HEK293 (cell line): ENCODE measurements at regions not wholly inside any gene's neighbourhood (a gene's known extent, or its start where the extent isn't known, plus 50 kb on each side); places are given as distances from the start of the nearest gene placed in this dataset.

Experiments used
- CTCF ChIA-PET: fragments of 350-600 bp; formaldehyde crosslinking; extraction: SDS; loops from one replicate; lab custom pipeline; 2021; ENCODE audit warnings: antibody characterized with exemption; lab: Yijun Ruan, JAX
- POLR2A ChIA-PET: fragments of 300-600 bp; formaldehyde crosslinking; extraction: SDS; loops from one replicate; lab custom pipeline; 2020; ENCODE audit warnings: antibody characterized with exemption, inconsistent platforms; lab: Yijun Ruan, JAX
- H3K27ac ChIP-seq: fragments of 200-500 bp; sonication (Bioruptor generic); 2 replicates; pipeline ENCODE4 v1.5.1; 2014; ENCODE audit warnings: low read depth, low read length, control low read depth, inconsistent platforms; ENCODE audit errors: extremely low read depth
- H3K36me3 ChIP-seq, 2 experiments: fragments of 200-500 bp in 1 of 2; sonication (Bioruptor generic) in 1 of 2; 1 replicate in 1 of 2; 2 replicates in 1 of 2; pipeline ENCODE4 v1.5.1; 2014 to 2017; ENCODE audit warnings: inconsistent platforms in 2 of 2, low read length in 2 of 2; ENCODE audit not compliant: control insufficient read depth in 2 of 2, insufficient read depth in 1 of 2
- H3K4me1 ChIP-seq: fragments of 200-500 bp; sonication (Bioruptor generic); 2 replicates; pipeline ENCODE4 v1.5.1; 2014; ENCODE audit warnings: mild to moderate bottlenecking, low read length, inconsistent platforms; ENCODE audit not compliant: control insufficient read depth, insufficient read depth
- H3K4me3 ChIP-seq: 2 replicates; pipeline ENCODE4 v1.5.1; 2011; ENCODE audit warnings: low read depth, mild to moderate bottlenecking, control low read depth, low read length, moderate library complexity
- H3K9me3 ChIP-seq: fragments of 200-500 bp; sonication (Bioruptor generic); 2 replicates; pipeline ENCODE4 v1.5.1; 2014; ENCODE audit warnings: low read depth, low read length, inconsistent platforms; ENCODE audit not compliant: control insufficient read depth, insufficient read depth
- EGR2 ChIP-seq: fragments of 450-650 bp; formaldehyde crosslinking; IDR thresholded peaks from 2 replicates; pipeline ENCODE4 v1.5.1; 2016; ENCODE audit warnings: low read depth, missing biosample characterization, missing genetic modification characterization
- KLF9 ChIP-seq: fragments of 450-650 bp; formaldehyde crosslinking; IDR thresholded peaks from 2 replicates; pipeline ENCODE4 v1.5.1; 2016; ENCODE audit warnings: missing biosample characterization, missing genetic modification characterization, low read depth
- MEIS1 ChIP-seq: sonication (generic); formaldehyde crosslinking; IDR thresholded peaks from 2 replicates; pipeline ENCODE4 v1.8.1; 2022; ENCODE audit warnings: missing genetic modification reagents, mild to moderate bottlenecking, borderline replicate concordance
- YY1 ChIP-seq: fragments of 450-650 bp; formaldehyde crosslinking; IDR thresholded peaks from 2 replicates; pipeline ENCODE4 v1.5.1; 2018; ENCODE audit warnings: missing biosample characterization, missing genetic modification characterization
- YY2 ChIP-seq: fragments of 450-650 bp; formaldehyde crosslinking; IDR thresholded peaks from 2 replicates; pipeline ENCODE4 v1.5.1; 2016; ENCODE audit warnings: missing biosample characterization, missing genetic modification characterization
- ZBTB21 ChIP-seq: fragments of 450-650 bp; formaldehyde crosslinking; IDR thresholded peaks from 2 replicates; pipeline ENCODE4 v1.5.1; 2017; ENCODE audit warnings: missing biosample characterization, missing genetic modification characterization
- ZEB2 ChIP-seq: fragments of 450-650 bp; formaldehyde crosslinking; IDR thresholded peaks from 2 replicates; pipeline ENCODE4 v1.5.1; 2016; ENCODE audit warnings: missing biosample characterization, missing genetic modification characterization
- ZNF133 ChIP-seq: fragments of 450-650 bp; formaldehyde crosslinking; IDR thresholded peaks from 2 replicates; pipeline ENCODE4 v1.5.1; 2016; ENCODE audit warnings: missing biosample characterization, missing genetic modification characterization
- ZNF292 ChIP-seq: fragments of 450-650 bp; formaldehyde crosslinking; IDR thresholded peaks from 2 replicates; pipeline ENCODE4 v1.5.1; 2016; ENCODE audit warnings: low read depth, missing biosample characterization, missing genetic modification characterization, borderline replicate concordance
- ZNF311 ChIP-seq: fragments of 450-650 bp; formaldehyde crosslinking; IDR thresholded peaks from 2 replicates; pipeline ENCODE4 v1.5.1; 2017; ENCODE audit warnings: missing biosample characterization, missing genetic modification characterization, borderline replicate concordance
- ZNF350 ChIP-seq: fragments of 450-650 bp; formaldehyde crosslinking; IDR thresholded peaks from 2 replicates; pipeline ENCODE4 v1.5.0; 2017; ENCODE audit warnings: missing biosample characterization, mild to moderate bottlenecking, missing genetic modification characterization
- ZNF366 ChIP-seq: fragments of 450-650 bp; formaldehyde crosslinking; conservative IDR thresholded peaks from 2 replicates; pipeline ENCODE4 v1.5.1; 2016; ENCODE audit warnings: missing biosample characterization, missing genetic modification characterization
- ZNF514 ChIP-seq: fragments of 450-650 bp; formaldehyde crosslinking; IDR thresholded peaks from 2 replicates; pipeline ENCODE4 v1.5.1; 2016; ENCODE audit warnings: missing biosample characterization, missing genetic modification characterization
- ZNF529 ChIP-seq: fragments of 450-650 bp; formaldehyde crosslinking; IDR thresholded peaks from 2 replicates; pipeline ENCODE4 v1.5.1; 2017; ENCODE audit warnings: missing genetic modification characterization, missing biosample characterization; ENCODE audit not compliant: insufficient replicate concordance
- ZNF621 ChIP-seq: fragments of 450-650 bp; formaldehyde crosslinking; IDR thresholded peaks from 2 replicates; pipeline ENCODE4 v1.5.1; 2017; ENCODE audit warnings: missing biosample characterization, missing genetic modification characterization
- ZNF629 ChIP-seq: fragments of 450-650 bp; formaldehyde crosslinking; IDR thresholded peaks from 2 replicates; pipeline ENCODE4 v1.5.1; 2017; ENCODE audit warnings: missing biosample characterization, missing genetic modification characterization
- ZNF654 ChIP-seq: fragments of 450-650 bp; formaldehyde crosslinking; IDR thresholded peaks from 2 replicates; pipeline ENCODE4 v1.5.1; 2016; ENCODE audit warnings: low read depth, missing biosample characterization, missing genetic modification characterization
- ZNF707 ChIP-seq: fragments of 450-650 bp; formaldehyde crosslinking; IDR thresholded peaks from 2 replicates; pipeline ENCODE4 v1.5.1; 2016; ENCODE audit warnings: missing biosample characterization, missing genetic modification characterization
- ZNF747 ChIP-seq: fragments of 450-650 bp; formaldehyde crosslinking; IDR thresholded peaks from 2 replicates; pipeline ENCODE4 v1.5.1; 2016; ENCODE audit warnings: missing biosample characterization, missing genetic modification characterization
- ZNF837 ChIP-seq: fragments of 450-650 bp; formaldehyde crosslinking; IDR thresholded peaks from 2 replicates; pipeline ENCODE4 v1.5.1; 2016; ENCODE audit warnings: missing biosample characterization, missing genetic modification characterization
- ZNF843 ChIP-seq: fragments of 450-650 bp; formaldehyde crosslinking; IDR thresholded peaks from 2 replicates; pipeline ENCODE4 v1.5.1; 2016; ENCODE audit warnings: missing biosample characterization, missing genetic modification characterization
- TF ChIP-seq, protein P1 (sequence below): fragments of 450-650 bp; formaldehyde crosslinking; IDR thresholded peaks from 2 replicates; pipeline ENCODE4 v1.5.1; 2016; ENCODE audit warnings: missing biosample characterization, missing genetic modification characterization
- TF ChIP-seq, protein P2 (sequence below): fragments of 450-650 bp; formaldehyde crosslinking; IDR thresholded peaks from 2 replicates; pipeline ENCODE4 v1.5.1; 2016; ENCODE audit warnings: missing biosample characterization, missing genetic modification characterization
- TF ChIP-seq, protein P3 (sequence below): fragments of 450-650 bp; formaldehyde crosslinking; IDR thresholded peaks from 2 replicates; pipeline ENCODE4 v1.5.1; 2016; ENCODE audit warnings: missing biosample characterization, missing genetic modification characterization

DNA sequence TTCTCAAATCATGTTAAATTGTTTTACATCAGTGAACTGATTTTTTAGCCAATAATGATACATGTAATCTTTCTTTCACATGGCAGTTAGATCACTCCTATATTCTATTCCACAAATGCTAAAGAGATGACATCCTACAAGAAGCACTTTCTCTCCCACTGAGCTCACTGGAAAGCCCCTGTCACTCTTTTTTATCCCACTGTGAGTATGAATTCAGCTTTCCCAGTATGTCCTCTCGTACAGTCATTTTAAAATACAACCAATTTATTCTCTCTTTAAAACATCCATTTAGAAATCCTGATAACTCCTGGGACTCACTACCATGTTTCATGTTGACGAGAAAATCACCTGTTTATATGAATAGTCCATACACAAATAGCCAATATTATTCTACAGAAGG, 599.9 kb downstream of the SEMA5A start:
- TF ChIP-seq YY1 (tag by site-specific recombination) = no peak
- TF ChIP-seq ZNF843 (tag by site-specific recombination) = no peak
- POLR2A ChIA-PET = no interaction called here
- CTCF ChIA-PET = interaction anchor here (1.0 kb wide), 1 partner anchor 598 kb away, joined by 3 read pairs; no protein-coding TSS in a partner anchor

DNA sequence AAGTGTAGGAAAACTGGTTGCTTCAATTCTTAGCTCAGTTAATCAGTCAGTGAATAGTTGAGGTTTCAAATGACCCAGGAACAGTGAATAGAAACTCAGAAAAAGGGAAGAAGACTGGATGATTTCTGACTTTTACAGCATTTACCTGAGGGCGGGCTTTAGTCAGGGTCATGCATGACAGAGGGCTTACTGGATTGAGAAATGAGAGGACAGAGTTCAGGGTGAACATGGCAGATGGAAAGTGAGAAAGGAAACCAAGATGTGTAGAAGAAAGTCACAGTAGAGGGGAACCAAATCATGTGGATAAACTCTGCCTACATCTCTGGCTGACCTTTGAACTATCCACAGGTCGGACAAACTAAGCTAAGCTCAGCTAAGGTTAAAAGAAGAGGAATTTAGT, 596.0 kb downstream of the SEMA5A start:
- no peak overlapping the region for H3K4me3 ChIP-seq
- no peak overlapping the region for H3K27ac ChIP-seq
- no peaks in the 10 kb centered on the region for H3K4me1 ChIP-seq
- POLR2A ChIA-PET = no interaction called here
- TF ChIP-seq ZNF629 (no peak), ZNF366 (tag by site-specific recombination) (no peak), YY2 (no peak), ZNF654 (tag by site-specific recombination) (no peak), KLF9 (tag by site-specific recombination) (no peak)
- TF ChIP-seq, protein P1, sequence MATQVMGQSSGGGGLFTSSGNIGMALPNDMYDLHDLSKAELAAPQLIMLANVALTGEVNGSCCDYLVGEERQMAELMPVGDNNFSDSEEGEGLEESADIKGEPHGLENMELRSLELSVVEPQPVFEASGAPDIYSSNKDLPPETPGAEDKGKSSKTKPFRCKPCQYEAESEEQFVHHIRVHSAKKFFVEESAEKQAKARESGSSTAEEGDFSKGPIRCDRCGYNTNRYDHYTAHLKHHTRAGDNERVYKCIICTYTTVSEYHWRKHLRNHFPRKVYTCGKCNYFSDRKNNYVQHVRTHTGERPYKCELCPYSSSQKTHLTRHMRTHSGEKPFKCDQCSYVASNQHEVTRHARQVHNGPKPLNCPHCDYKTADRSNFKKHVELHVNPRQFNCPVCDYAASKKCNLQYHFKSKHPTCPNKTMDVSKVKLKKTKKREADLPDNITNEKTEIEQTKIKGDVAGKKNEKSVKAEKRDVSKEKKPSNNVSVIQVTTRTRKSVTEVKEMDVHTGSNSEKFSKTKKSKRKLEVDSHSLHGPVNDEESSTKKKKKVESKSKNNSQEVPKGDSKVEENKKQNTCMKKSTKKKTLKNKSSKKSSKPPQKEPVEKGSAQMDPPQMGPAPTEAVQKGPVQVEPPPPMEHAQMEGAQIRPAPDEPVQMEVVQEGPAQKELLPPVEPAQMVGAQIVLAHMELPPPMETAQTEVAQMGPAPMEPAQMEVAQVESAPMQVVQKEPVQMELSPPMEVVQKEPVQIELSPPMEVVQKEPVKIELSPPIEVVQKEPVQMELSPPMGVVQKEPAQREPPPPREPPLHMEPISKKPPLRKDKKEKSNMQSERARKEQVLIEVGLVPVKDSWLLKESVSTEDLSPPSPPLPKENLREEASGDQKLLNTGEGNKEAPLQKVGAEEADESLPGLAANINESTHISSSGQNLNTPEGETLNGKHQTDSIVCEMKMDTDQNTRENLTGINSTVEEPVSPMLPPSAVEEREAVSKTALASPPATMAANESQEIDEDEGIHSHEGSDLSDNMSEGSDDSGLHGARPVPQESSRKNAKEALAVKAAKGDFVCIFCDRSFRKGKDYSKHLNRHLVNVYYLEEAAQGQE = no peak
- CTCF ChIA-PET = interaction anchor here (0.5 kb wide), 1 partner anchor 630 kb away, joined by 3 read pairs; no protein-coding TSS in a partner anchor
- no peaks in the 10 kb centered on the region for H3K36me3 ChIP-seq
- no peaks in the 10 kb centered on the region for H3K9me3 ChIP-seq

More for the DNA sequence above, 599.9 kb downstream of the SEMA5A start:
- H3K36me3 ChIP-seq = no peaks in the 10 kb centered on the region
- H3K27ac ChIP-seq = no peak overlapping the region
- H3K4me3 ChIP-seq = no peak overlapping the region
- no peaks in the 10 kb centered on the region for H3K9me3 ChIP-seq
- H3K4me1 ChIP-seq = no peaks in the 10 kb centered on the region

DNA sequence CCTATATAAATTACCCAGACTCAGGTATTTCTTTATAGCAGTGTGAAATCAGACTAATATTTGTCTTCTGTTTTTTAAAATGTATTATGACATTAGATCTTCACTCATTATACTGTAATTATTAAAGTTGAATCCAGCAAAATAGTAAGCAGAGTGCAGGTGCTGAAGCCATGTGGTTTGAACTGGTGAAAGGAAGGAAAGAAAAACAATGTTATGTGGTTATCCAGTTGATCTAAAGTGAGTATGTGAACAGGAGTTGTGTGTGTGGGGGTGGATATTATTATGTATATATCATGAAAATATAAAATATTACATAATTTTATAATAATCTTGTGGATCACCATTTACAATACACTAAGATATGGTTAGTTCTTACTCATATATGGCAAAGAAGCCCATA, 593.7 kb downstream of the SEMA5A start:
- no peaks in the 10 kb centered on the region for H3K4me1 ChIP-seq
- POLR2A ChIA-PET = no interaction called here
- H3K27ac ChIP-seq = no peak overlapping the region
- H3K4me3 ChIP-seq = no peak overlapping the region
- CTCF ChIA-PET = no interaction called here
- no peak for TF ChIP-seq ZNF529
- TF ChIP-seq ZNF747 (tag by site-specific recombination) = no peak
- no peak for TF ChIP-seq ZNF629
- TF ChIP-seq ZNF514 (tag by site-specific recombination) = no peak
- TF ChIP-seq MEIS1 (CRISPR knock-in tag) = no peak
- TF ChIP-seq ZNF311 (tag by site-specific recombination) = no peak
- no peak for TF ChIP-seq ZNF133 (tag by site-specific recombination)
- no peak for TF ChIP-seq ZNF350 (tag by site-specific recombination)
- no peak for TF ChIP-seq ZBTB21 (tag by site-specific recombination)
- TF ChIP-seq, protein P2, sequence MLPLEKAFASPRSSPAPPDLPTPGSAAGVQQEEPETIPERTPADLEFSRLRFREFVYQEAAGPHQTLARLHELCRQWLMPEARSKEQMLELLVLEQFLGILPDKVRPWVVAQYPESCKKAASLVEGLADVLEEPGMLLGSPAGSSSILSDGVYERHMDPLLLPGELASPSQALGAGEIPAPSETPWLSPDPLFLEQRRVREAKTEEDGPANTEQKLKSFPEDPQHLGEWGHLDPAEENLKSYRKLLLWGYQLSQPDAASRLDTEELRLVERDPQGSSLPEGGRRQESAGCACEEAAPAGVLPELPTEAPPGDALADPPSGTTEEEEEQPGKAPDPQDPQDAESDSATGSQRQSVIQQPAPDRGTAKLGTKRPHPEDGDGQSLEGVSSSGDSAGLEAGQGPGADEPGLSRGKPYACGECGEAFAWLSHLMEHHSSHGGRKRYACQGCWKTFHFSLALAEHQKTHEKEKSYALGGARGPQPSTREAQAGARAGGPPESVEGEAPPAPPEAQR (tag by site-specific recombination) = no peak
- TF ChIP-seq, protein P3, sequence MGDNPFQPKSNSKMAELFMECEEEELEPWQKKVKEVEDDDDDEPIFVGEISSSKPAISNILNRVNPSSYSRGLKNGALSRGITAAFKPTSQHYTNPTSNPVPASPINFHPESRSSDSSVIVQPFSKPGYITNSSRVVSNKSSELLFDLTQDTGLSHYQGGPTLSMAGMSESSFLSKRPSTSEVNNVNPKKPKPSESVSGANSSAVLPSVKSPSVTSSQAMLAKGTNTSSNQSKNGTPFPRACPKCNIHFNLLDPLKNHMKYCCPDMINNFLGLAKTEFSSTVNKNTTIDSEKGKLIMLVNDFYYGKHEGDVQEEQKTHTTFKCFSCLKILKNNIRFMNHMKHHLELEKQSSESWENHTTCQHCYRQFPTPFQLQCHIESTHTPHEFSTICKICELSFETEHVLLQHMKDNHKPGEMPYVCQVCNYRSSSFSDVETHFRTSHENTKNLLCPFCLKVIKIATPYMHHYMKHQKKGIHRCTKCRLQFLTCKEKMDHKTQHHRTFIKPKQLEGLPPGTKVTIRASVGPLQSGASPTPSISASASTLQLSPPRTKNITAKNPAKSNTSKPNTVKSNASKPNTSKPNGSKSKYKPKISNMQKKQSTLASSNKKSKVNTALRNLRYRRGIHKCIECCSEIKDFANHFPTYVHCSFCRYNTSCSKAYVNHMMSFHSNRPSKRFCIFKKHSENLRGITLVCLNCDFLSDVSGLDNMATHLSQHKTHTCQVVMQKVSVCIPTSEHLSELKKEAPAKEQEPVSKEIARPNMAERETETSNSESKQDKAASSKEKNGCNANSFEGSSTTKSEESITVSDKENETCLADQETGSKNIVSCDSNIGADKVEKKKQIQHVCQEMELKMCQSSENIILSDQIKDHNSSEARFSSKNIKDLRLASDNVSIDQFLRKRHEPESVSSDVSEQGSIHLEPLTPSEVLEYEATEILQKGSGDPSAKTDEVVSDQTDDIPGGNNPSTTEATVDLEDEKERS (tag by site-specific recombination) = no peak
- no peak for TF ChIP-seq EGR2 (tag by site-specific recombination)
- TF ChIP-seq ZEB2 (tag by site-specific recombination) = no peak
- no peak for TF ChIP-seq ZNF292 (tag by site-specific recombination)
- TF ChIP-seq ZNF621 (tag by site-specific recombination) = no peak
- TF ChIP-seq ZNF837 (tag by site-specific recombination) = no peak
- TF ChIP-seq ZNF707 (tag by site-specific recombination) = no peak
- TF ChIP-seq, all 188 proteins: peak for 0
- Histone ChIP-seq H3K9me3 (no peaks in the 10 kb centered on the region), H3K36me3 (no peaks in the 10 kb centered on the region)
